ENCODE measurements at regions not wholly inside any gene's neighbourhood (a gene's known extent, or its start where the extent isn't known, plus 50 kb on each side); places are given as distances from the start of the nearest gene placed in this dataset.
A peak's percentile ranks its signal among the peaks of the same experiment; 100 is the strongest.

DNA sequence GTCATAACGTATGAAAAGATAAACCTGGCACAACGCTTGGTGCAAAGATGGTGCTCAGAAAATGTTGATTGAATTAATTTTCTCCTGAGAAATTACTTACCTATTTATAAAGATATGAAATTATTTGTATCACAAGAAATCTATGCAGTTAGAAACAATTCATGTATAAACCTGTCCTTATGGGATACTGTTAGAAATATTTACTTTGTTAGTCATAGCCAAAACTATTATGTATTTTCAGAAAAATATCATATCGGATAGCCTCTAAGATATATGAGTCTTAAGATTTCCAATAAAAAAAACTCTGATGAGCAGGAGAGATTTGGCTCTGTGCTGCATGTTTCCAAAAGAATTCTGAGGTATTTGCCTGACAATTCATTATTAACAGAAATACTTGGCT lies 880.7 kb downstream of the LRRTM4 start:
- peaks cover 23% of the 10 kb centered on the region for H3K27me3 Mint-ChIP-seq (ENCODE audit: insufficient read depth, unreplicated experiment)
- BruUV-seq (replicated peaks) = no TSS peak
- peaks cover 6% of the 10 kb centered on the region for H3K4me1 Mint-ChIP-seq (ENCODE audit: insufficient read depth, unreplicated experiment)
- CTCF ChIA-PET = interaction anchor here (0.7 kb wide), 1 partner anchor 1683 kb away, joined by 3 read pairs; no protein-coding TSS in a partner anchor
- peaks cover 15% of the 10 kb centered on the region for H3K9me3 Mint-ChIP-seq (ENCODE audit: unreplicated experiment)
- no peak overlapping the region for H3K4me3 Mint-ChIP-seq (ENCODE audit: unreplicated experiment)
- H3K36me3 Mint-ChIP-seq (ENCODE audit: insufficient read depth, unreplicated experiment) = no peaks in the 10 kb centered on the region
- intact Hi-C loops (cut with micrococcal nuclease) = no loop called here
- POLR2A ChIA-PET = no interaction called here
- TF ChIP-seq CTCF (IDR thresholded peaks at IDR 0.05; ENCODE audit: unreplicated experiment) = no peak
- no peak for DNase-seq (ENCODE audit: unreplicated experiment)
- no peak overlapping the region for H3K27ac Mint-ChIP-seq (ENCODE audit: low read depth, unreplicated experiment)

DNA sequence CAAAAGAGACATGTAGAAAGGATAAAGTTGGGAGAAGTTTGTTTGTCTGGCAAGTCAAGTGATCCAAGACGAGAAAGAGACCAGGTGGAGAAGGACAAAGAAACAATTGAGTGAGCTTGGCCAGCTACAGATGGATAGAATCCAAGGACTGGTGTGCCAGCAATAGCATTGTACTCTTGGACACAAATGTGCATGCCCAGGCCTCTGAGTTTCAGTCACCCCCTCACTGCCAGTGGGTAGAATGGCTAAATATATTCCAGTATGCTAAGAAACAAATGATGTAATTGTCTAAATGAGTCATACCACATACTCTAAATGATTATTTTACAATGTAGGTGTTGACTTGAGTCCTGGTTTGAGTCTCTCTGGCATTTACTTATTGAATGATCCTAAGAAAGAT lies 881.3 kb downstream of the LRRTM4 start:
- H3K9me3 Mint-ChIP-seq (ENCODE audit: unreplicated experiment) = peaks cover 15% of the 10 kb centered on the region
- no peaks in the 10 kb centered on the region for H3K36me3 Mint-ChIP-seq (ENCODE audit: insufficient read depth, unreplicated experiment)
- no peak overlapping the region for H3K27ac Mint-ChIP-seq (ENCODE audit: low read depth, unreplicated experiment)
- intact Hi-C loops (cut with micrococcal nuclease) = no loop called here
- BruUV-seq (replicated peaks) = no TSS peak
- CTCF ChIA-PET = no interaction called here
- POLR2A ChIA-PET = no interaction called here
- H3K4me3 Mint-ChIP-seq (ENCODE audit: unreplicated experiment) = no peak overlapping the region
- peaks cover 23% of the 10 kb centered on the region for H3K27me3 Mint-ChIP-seq (ENCODE audit: insufficient read depth, unreplicated experiment)
- H3K4me1 Mint-ChIP-seq (ENCODE audit: insufficient read depth, unreplicated experiment) = peaks cover 6% of the 10 kb centered on the region
- no peak for TF ChIP-seq CTCF (IDR thresholded peaks at IDR 0.05; ENCODE audit: unreplicated experiment)
- DNase-seq (ENCODE audit: unreplicated experiment) = peak; percentile 72

DNA sequence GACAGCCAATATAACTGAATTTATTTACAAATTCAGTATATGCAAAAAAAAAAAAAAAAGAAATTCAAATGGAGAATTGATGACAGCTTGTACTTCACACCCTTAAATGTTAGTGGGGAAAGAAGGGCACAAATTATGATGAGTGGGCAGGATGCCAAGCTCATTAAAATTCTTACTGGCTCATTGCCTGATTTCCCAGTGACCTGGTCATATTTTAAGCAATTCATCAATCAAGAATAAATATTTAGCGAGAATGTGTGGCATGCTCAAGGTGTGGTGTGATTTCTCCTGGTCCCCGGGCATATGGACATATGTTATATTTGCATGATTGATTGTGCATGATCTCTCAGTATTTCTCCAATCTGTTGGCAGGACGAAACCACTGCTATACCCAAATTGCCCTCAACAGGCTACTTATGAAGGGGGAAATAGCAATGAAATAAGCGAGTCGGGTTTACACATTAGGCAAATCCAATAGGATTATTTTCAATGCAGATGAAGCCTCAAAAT lies 883.0 kb downstream of the LRRTM4 start:
- Mint-ChIP-seq H3K4me1 (ENCODE audit: insufficient read depth, unreplicated experiment) (peaks cover 12% of the 10 kb centered on the region), H3K36me3 (ENCODE audit: insufficient read depth, unreplicated experiment) (no peaks in the 10 kb centered on the region), H3K27ac (ENCODE audit: low read depth, unreplicated experiment) (no peak overlapping the region), H3K4me3 (ENCODE audit: unreplicated experiment) (no peak overlapping the region), H3K27me3 (ENCODE audit: insufficient read depth, unreplicated experiment) (peaks cover 16% of the 10 kb centered on the region), H3K9me3 (ENCODE audit: unreplicated experiment) (peaks cover 10% of the 10 kb centered on the region)
- ChIA-PET CTCF (interaction anchor here (1.0 kb wide), 1 partner anchor 40 kb away, joined by 3 read pairs; no protein-coding TSS in a partner anchor), POLR2A (no interaction called here)
- no TSS peak for BruUV-seq (replicated peaks)
- no peak for TF ChIP-seq CTCF (IDR thresholded peaks at IDR 0.05; ENCODE audit: unreplicated experiment)
- intact Hi-C loops (cut with micrococcal nuclease) = no loop called here
- no peak for DNase-seq (ENCODE audit: unreplicated experiment)

DNA sequence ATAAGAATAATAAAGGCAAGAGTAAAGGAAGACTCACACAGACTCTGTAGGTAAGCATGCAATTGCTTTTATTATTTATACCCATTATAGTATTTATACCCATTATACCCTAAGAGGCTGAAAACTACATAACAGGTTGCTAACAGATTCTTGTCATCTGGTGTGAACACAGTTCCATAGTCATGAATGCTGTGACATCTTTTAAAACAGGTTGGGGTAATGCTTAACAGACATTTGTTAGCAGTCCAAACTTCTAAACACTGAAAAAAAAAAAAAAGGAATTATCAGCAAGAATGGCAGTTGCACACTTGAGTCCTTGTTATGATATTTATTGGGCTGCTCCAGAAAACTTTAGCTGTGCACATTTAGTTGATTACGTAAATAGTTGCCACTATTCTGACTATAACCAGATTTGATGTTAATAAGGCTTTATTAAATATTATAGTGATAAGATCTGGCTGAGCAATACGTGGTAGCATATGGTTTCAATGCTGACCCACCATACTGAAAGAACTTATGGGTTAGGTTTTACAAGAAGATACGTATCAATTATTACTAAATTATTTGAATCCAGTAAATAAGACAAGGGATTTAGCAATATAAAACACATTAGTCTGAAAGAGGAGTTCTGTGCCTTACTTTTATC lies 888.8 kb downstream of the LRRTM4 start:
- POLR2A ChIA-PET = no interaction called here
- Mint-ChIP-seq H3K9me3 (ENCODE audit: unreplicated experiment) (no peaks in the 10 kb centered on the region), H3K27ac (ENCODE audit: low read depth, unreplicated experiment) (no peak overlapping the region), H3K4me1 (ENCODE audit: insufficient read depth, unreplicated experiment) (peaks cover 6% of the 10 kb centered on the region), H3K27me3 (ENCODE audit: insufficient read depth, unreplicated experiment) (peaks cover 22% of the 10 kb centered on the region), H3K36me3 (ENCODE audit: insufficient read depth, unreplicated experiment) (no peaks in the 10 kb centered on the region), H3K4me3 (ENCODE audit: unreplicated experiment) (no peak overlapping the region)
- TF ChIP-seq CTCF (IDR thresholded peaks at IDR 0.05; ENCODE audit: unreplicated experiment) = no peak
- intact Hi-C loops (cut with micrococcal nuclease) = no loop called here
- BruUV-seq (replicated peaks) = no TSS peak
- CTCF ChIA-PET = interaction anchor here (0.6 to 0.7 kb wide), 2 partner anchors 1619 to 1830 kb away, joined by 3 read pairs; no protein-coding TSS in a partner anchor
- DNase-seq (ENCODE audit: unreplicated experiment) = no peak

Data from MCF 10A (cell line).